ENCODE measurements at regions not wholly inside any gene's neighbourhood (a gene's known extent, or its start where the extent isn't known, plus 50 kb on each side); places are given as distances from the start of the nearest gene placed in this dataset.
"Not testable (repeated sequence)": the region's sequence is repeated elsewhere in the genome, so short reads cannot be mapped to it uniquely, and the experiment has no call there.

DNA sequence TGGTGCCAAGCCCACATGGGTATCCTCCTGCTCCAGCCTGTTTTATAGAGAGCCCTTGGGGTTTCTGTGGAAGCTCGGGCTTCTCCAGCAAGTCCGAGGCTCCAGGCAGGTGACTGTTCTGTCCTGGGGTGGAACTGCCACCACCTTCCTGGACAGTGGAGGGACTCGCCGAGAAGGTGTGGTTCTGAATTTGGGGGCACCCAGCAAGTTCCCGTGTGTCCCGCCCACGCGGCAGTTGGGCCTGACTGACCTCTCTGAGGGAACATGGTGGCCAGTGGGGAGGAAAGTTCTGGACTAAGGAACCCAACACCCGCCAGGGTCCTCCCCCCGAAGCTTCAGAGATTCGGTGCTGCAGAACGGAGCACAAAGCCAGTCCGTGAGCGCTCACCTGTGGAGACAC is 158.1 kb upstream of the C1orf174 start:
- no peak for DNase-seq (ENCODE audit: extremely low read depth in 1 of 11, low read depth in 9 of 11, low spot score in 4 of 11)

DNA sequence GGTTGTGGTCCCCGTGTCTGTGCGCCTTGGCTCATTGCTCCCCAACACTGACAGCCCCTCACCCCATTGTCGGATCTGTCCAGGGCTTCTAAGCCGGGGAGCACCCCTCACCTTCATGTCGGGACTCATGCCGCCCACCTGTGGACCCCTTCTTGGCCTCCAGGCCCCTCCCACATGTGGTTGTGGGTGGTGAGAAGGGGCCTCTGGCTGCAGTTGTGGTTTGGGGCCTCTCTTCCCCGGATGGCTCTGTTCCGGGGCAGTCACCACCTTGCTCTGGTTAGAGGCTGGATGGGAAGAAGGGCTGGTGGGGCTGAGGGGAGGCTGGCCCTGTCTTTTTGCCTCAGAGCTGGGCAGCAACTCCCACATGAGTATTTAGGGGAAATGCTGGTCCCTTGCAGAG is 158.6 kb upstream of the C1orf174 start:
- DNase-seq (ENCODE audit: extremely low read depth in 1 of 11, low read depth in 9 of 11, low spot score in 4 of 11): no peak

DNA sequence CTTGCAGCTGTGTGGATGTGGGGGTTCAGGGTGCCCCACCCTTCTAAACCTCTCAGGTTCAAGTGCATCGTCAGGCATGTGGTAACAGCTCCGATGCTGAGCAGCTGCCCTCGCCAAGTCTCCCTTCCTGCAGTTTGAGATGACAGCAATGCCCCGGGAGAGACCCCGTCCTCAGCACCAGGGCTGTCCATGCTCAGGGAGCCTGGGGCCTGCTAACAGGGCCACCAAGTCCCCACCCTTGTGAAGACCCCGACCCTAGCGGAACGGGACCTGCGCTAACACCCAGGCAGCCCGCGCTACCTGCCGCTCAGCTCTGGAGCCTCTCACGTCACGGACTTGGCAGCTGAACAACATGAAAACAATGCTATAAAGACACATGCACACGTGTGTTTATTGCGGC is 159.2 kb upstream of the C1orf174 start:
- no peak for DNase-seq (ENCODE audit: extremely low read depth in 1 of 11, low read depth in 9 of 11, low spot score in 4 of 11)

DNA sequence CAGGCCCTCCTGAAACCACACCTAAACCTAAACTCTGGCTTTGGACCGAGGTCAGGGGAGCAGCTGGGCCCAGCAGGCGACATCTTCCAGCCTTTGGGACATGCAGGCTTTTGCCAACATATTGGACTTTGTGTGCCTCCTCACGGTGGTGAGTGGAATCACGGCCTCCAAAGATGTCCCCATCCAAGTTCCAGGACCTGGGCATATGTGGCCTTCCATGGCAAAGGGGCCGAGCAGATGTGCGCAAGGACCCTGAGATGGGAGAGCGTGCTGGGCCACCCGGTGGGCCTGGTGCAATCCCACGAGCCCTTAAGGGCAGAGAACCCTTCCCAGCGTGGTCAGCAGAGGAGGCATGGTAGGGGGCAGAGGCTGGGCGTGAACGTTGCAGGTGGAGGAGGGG is 160.8 kb upstream of the C1orf174 start:
- DNase-seq (ENCODE audit: extremely low read depth in 1 of 11, low read depth in 9 of 11, low spot score in 4 of 11): no peak

DNA sequence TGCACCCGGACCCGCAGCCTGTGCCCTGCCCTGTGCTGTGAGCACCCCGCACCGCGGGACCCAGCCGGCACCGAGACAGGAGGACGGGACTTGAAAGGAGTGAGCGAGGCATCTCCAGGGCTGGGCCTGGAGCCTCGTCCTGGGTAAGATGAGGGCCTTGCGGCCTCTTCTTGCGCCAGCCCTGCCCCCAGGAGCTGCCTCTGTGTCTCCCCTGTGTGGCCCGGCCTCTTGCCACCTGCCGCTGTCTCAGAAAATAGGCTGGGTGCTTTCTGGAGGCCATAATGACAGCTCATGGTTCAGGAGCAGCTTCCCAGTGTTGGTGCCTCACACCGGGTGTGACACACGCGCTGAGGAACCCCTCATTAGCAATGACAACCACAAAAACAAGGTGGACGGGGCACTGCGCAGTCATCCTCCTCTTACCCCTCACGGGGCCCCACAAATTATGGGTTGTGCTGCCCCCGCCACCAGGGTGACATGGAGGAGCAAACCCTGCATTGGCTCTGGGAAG is 161.5 kb upstream of the C1orf174 start:
- no peak for DNase-seq (ENCODE audit: extremely low read depth in 1 of 11, low read depth in 9 of 11, low spot score in 4 of 11)

DNA sequence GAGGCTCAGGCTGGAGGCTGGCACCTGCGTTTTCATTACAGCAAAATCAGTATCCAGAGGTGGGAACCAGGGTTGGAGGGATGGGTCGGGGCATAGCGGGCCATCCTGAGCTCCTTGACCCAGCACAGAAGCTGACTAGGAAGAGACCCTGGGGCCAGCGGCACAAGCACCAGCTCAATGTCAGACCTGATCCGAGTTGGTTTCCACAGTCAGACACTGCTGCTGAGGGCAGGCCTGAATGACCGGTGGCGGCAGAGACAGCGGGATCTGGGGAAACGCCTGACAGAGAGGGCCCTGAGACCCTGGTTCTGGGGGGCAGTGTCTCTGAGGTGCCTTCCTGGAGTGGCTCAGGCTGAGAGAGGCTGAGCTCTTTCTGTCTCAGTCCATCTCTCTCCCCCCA is 162.0 kb upstream of the C1orf174 start:
- no peak for DNase-seq (ENCODE audit: extremely low read depth in 1 of 11, low read depth in 9 of 11, low spot score in 4 of 11)

DNA sequence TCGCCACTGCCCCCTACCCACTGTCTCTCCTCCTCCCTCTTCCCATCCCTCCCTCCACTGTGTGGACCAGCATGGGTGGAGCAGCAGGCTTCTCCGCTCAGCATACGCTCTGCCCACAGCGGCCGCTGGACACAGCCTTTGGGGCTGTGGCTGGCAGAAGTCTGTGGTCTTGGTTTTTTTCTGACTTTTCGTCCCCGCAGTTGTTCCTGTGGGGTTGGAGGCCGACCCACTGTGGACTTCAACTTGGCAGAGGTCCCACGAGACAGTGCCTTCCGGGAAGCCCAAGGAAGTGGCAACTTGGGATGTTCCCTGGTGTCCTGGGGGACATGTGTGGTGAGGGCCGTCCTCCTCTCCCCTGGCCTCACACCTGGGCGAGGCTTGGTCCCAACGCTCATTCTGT is 162.5 kb upstream of the C1orf174 start:
- no peak for DNase-seq (ENCODE audit: extremely low read depth in 1 of 11, low read depth in 9 of 11, low spot score in 4 of 11)

DNA sequence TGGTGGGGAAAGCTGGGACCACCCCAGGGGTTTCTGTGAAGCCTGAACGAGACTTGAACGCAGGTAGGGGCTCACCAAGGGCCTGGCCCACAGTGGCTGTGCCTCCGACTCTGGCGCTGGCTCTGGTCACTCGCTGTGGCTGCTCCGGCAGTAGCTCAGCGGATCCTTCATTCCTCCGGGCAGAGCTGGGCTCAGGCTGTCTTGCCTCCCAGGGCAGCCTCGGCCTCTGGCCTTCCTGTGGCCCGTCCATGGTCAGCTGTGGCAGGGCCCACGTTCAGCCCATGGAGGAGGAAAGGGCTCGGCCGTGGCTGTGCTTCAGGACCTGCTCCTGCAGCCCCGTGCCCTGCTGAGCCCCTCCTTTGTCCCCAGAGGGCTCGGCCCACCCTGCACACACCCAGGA is 162.9 kb upstream of the C1orf174 start:
- DNase-seq (ENCODE audit: extremely low read depth in 1 of 11, low read depth in 9 of 11, low spot score in 4 of 11): no peak

DNA sequence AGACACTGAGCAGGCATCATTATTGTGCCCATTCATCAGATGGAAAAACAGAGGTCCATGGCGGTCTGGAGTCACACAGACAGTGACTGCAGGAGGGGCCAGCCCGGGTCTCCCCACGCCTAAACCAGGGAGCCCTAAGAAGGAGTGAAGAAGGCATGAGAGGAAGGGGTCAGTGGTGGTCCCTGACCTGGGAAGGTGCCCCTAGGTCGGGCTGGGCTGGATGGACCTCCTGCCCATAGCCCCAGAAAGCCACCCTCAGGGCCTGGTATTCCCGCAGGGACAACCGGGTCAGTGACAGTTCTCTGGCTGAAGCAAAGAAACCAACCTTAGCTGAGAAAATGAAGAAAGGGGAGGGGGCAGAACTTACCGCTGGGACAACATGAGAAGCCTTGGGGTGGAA is 163.4 kb upstream of the C1orf174 start:
- no peak for DNase-seq (ENCODE audit: extremely low read depth in 1 of 11, low read depth in 9 of 11, low spot score in 4 of 11)

DNA sequence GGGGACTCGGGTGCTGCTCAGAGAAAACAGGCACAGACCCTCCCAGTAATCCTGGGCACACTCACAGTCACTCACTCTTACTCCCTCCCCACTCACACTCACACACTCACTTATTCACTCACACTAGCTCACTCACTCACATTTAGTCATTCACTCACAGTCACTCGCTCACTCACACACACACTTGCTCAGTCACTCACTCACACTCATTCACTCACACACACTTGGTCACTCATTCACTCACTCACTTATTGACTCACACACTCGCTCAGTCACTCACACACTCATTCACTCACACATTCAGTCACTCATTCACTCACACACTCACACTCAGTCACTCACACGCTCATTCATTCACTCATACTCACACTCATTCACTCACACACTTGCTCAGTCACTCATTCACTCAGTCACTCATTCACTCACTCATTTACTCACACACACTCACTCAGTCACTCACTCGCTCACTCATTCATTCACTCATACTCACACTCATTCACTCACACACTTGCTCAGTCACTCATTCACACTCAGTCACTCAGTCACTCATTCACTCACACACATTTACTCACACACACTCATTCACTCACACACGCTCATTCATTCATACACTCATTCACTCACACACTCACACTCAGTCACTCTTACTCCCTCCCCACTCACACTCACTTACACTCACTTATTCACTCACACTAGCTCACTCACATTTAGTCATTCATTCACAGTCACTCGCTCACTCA is 164.2 kb upstream of the C1orf174 start:
- no peak for DNase-seq (ENCODE audit: extremely low read depth in 1 of 11, low read depth in 9 of 11, low spot score in 4 of 11)

DNA sequence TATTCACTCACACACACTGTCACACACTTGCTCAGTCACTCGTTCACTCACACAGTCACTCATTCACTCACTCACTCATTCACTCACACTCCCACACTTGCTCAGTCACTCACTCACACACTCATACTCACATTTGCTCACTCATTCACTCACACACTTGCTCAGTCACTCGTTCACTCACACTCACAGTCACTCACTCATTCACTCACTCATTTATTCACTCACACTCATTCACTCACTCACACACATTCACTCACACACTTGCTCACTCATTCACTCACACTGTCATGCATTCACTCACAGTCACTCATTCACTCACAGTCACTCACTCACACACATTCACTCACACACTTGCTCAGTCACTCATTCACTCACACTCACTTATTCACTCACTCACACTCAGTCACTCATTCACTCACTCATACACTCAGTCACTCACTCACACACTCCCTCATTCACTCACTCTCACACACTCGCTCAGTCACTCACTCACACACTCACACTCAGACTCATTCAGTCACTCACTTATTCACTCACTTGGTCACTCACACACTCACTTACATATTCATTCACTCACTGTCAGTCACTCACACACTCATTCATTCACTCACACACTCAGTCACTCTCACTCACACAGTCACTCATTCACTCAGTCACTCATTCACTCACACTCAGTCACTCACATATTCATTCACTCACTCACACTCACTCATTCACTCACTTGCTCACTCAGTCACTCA is 167.0 kb upstream of the C1orf174 start:
- DNase-seq (ENCODE audit: extremely low read depth in 1 of 11, low read depth in 9 of 11, low spot score in 4 of 11): no peak

DNA sequence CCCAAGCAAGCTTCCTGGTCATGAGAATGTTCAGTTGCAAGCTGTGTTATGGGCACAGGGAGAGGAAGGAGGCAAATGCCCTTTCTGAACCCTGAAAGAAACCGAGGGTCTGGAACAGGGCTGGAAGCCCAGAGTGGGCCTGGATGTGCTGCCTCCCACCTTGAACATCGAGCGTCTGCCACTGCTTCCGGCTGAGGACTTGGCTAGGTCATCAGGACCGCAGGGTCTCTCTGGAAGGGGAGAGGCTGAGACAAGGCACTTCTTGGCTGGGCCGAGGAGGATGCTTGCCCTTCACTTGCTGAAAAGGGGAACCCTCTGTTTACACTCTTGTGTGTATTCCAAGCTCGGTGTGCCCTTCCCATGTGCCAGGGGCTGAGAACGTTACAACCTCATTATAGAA is 168.0 kb upstream of the C1orf174 start:
- DNase-seq (ENCODE audit: extremely low read depth in 1 of 11, low read depth in 9 of 11, low spot score in 4 of 11): no peak

DNA sequence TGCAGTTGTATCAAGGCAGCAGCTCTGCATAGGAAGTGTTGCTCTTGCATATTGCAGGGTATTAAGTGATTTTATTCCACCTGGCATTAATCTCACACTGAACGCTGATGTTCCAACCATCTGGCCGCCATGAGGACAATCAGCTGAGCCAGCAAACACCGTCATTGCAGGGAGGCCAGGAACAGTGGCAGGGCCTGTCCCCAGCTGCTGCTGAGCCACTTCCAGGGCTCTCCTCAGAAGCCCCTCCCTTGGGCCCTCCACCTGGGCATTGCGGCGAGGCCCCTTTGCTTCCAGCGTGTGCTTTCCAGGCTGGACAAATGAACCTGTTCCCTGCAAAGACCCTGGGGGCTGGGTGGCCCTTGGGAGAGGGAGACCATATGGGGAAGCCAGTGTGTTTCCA is 171.6 kb upstream of the C1orf174 start:
- DNase-seq (ENCODE audit: extremely low read depth in 1 of 11, low read depth in 9 of 11, low spot score in 4 of 11): no peak

DNA sequence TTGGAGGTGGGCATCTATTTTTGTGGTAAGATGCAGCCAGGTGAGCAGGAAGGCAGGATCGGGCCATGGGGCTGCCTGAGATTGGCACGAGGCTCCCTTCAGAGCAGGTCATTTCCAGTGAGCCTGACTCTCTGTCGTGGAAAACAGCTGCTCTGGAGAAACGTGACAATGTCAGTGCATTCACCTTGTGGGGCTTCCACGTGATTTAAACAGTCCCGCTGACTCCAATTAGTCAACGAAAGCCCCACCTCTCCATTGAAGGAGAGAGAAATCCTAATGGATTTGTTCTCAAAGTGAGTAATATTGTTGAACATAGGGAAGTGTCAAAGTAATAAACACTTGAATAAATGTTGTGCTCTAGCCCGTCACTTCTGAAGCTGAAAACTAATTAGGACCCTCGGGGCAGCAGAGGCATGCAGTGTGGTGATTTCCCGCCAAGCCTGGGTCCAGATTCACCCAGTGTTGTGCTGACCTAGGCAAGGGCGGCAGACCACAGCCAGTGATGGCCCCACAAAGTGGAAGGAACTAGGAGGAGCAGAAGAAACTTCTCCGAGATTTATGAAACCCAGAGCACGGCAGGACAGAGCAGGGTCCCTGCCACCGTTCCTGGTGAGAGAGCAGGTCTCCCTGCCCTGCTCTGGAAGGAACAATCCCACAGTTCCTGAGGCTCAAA is 172.5 kb upstream of the C1orf174 start:
- DNase-seq (ENCODE audit: extremely low read depth in 1 of 11, low read depth in 9 of 11, low spot score in 4 of 11): no peak

DNA sequence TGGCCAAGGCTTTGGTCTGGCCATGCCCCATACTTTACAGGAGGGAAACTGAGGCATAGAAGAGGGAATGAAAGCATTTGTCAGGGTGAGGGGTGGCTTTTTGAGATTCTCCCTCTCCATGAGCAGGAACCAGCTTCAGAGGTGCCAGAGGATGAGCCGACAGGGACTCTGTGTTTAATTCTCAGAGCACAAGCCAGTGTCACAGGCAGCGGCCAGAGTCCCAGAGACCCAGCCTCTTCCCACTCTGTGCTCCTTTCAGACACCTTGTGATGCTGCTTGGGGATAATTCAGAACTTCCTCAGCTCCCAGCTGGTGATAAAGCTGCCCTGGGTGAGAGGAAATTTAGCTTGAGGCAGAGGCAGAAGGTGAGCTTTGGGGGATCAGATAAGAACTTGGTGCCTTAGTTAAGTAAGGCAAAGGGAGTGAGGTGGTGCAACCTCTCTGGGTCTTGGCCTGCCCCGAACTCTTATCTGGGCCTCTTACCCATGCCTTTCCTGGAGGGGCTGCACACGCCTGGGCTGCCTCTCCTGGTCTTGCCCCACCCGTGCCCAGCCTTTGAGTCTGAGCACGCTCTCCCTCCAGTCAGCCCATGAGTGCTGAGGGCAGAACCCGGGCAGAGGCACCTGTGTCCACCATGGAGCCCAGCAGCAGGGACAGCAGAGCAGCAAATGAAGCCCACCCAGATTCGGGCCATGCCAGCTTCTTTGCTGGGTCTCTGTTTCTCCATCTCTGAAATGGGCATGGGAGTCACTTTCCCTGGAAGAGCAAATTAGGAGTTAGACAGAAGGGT is 175.6 kb upstream of the C1orf174 start:
- no peak for DNase-seq (ENCODE audit: extremely low read depth in 1 of 11, low read depth in 9 of 11, low spot score in 4 of 11)

DNA sequence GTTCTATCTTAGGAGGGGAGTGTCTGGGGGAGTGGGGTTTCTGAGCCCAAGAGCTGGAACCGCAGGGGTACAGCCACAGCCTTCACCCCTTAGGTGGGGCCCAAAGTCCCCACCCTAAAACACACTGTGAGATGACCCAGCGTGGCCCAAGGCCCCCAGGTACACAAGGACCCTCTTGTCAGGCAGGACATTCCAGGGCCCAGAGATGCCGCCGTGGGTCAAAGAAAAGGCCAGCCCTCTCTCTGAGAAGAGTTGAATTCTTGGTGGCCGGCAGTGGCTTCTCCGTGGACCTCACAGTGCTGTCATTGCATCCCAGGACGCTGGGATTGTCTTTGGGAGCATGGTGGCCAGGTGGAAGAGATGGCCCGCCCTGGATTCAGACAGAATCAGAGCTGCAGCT is 176.3 kb upstream of the C1orf174 start:
- DNase-seq (ENCODE audit: extremely low read depth in 1 of 11, low read depth in 9 of 11, low spot score in 4 of 11): no peak

DNA sequence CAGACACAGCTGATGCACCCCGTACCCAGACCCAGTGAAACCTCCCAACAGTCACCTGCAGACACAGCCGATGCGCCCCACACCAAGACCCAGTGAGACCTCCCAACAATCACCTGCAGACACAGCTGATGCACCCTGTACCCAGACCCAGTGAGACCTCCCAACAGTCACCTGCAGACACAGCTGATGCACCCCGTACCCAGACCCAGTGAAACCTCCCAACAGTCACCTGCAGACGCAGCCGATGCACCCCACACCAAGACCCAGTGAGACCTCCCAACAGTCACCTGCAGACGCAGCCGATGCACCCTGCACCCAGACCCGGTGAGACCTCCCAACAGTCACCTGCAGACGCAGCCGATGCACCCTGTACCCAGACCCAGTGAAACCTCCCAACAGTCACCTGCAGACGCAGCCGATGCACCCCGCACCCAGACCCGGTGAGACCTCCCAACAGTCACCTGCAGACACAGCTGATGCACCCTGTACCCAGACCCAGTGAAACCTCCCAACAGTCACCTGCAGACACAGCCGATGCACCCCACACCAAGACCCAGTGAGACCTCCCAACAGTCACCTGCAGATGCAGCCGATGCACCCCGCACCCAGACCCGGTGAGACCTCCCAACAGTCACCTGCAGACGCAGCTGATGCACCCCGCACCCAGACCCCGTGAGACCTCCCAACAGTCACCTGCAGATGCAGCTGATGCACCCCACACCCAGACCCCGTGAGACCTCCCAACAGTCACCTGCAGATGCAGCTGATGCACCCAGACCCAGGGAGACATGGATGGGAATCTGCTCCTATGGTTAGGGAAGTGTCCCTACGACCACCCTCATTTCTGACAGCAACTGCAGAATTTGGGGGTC is 178.3 kb upstream of the C1orf174 start:
- not testable (repeated sequence) for DNase-seq (ENCODE audit: extremely low read depth in 1 of 11, low read depth in 9 of 11, low spot score in 4 of 11)

DNA sequence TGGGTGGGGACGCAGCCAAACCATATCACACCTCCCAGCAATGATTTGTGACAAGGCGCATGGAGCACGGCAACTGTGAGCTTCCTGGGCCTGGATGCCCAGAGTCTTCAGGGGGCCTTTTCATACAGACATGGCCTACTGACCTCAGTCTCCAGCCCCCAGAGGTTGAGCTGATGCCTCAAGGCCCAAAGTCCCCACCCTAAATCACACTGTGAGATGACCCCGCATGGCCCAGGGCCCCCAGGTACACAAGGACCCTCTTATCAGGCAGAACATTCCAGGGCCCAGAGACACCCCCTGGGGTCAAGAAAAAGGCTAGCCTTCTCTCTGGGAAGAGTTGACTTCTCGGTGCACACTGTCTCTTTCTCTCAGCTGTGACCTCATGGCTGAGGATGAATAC is 179.7 kb upstream of the C1orf174 start:
- DNase-seq (ENCODE audit: extremely low read depth in 1 of 11, low read depth in 9 of 11, low spot score in 4 of 11): no peak
